ENCODE measurements at regions not wholly inside any gene's neighbourhood (a gene's known extent, or its start where the extent isn't known, plus 50 kb on each side); places are given as distances from the start of the nearest gene placed in this dataset.

GRCh38 chr2:194102546-194102945, 1554.5 kb upstream of the SLC39A10 start:
- intact Hi-C loops (cut with DNase I; ENCODE audit: low total_unique reads) = no loop called here
- WGBS, 2 donors = 86 to 97% methylated on average over 2 of the region's 2 CpGs

GRCh38 chr2:194100201-194100600, 1556.8 kb upstream of the SLC39A10 start:
- TF ChIP-seq CTCF (IDR thresholded peaks at IDR 0.05) (no peak), POLR2A (IDR thresholded peaks at IDR 0.05) (no peak)
- H3K4me3 ChIP-seq (ENCODE audit: low read depth, poor library complexity, severe bottlenecking) = no peak overlapping the region
- WGBS, 2 donors = 56 to 71% methylated on average over 2 of the region's 2 CpGs
- intact Hi-C loops (cut with DNase I; ENCODE audit: low total_unique reads) = no loop called here
- DNase-seq (ENCODE audit: low spot score in 2 of 2) = no peak

More at GRCh38 chr2:194102546-194102945, 1554.5 kb upstream of the SLC39A10 start:
- DNase-seq (ENCODE audit: low spot score in 2 of 2) = no peak
- no peak for TF ChIP-seq POLR2A (IDR thresholded peaks at IDR 0.05)
- H3K4me3 ChIP-seq (ENCODE audit: low read depth, poor library complexity, severe bottlenecking) = no peak overlapping the region

- H3K4me3 ChIP-seq (ENCODE audit: low read depth, poor library complexity, severe bottlenecking) = no peak overlapping the region
- DNase-seq (ENCODE audit: low spot score in 2 of 2) = no peak
- intact Hi-C loops (cut with DNase I; ENCODE audit: low total_unique reads) = no loop called here
- 23 to 55% methylated on average over 3 of the region's 3 CpGs for WGBS, 2 donors
- TF ChIP-seq POLR2A (IDR thresholded peaks at IDR 0.05) = no peak
- no peak for TF ChIP-seq CTCF (IDR thresholded peaks at IDR 0.05)
Measured at GRCh38 chr2:194096402-194096801, 1560.6 kb upstream of the SLC39A10 start.

- intact Hi-C loops (cut with DNase I; ENCODE audit: low total_unique reads) = no loop called here
- no peak overlapping the region for H3K4me3 ChIP-seq (ENCODE audit: low read depth, poor library complexity, severe bottlenecking)
- no peak for DNase-seq (ENCODE audit: low spot score in 2 of 2)
- 65 to 76% methylated on average over 1 of the region's 1 CpG for WGBS, 2 donors
- TF ChIP-seq POLR2A (IDR thresholded peaks at IDR 0.05) (no peak), CTCF (IDR thresholded peaks at IDR 0.05) (no peak)
Measured at GRCh38 chr2:194095359-194095758, 1561.7 kb upstream of the SLC39A10 start.

GRCh38 chr2:194090251-194090905, 1566.6 kb upstream of the SLC39A10 start:
- intact Hi-C loops (cut with DNase I; ENCODE audit: low total_unique reads) = no loop called here
- WGBS, 2 donors = 91 to 92% methylated on average over 26 to 27 of the region's 32 CpGs
- DNase-seq (ENCODE audit: low spot score in 2 of 2) = no peak

More at GRCh38 chr2:194090251-194090905, 1566.6 kb upstream of the SLC39A10 start:
- TF ChIP-seq POLR2A (IDR thresholded peaks at IDR 0.05) (no peak), CTCF (IDR thresholded peaks at IDR 0.05) (no peak)
- H3K4me3 ChIP-seq (ENCODE audit: low read depth, poor library complexity, severe bottlenecking) = no peak overlapping the region

Data from lower leg skin (tissue), 4 donors.